ENCODE measurements at regions not wholly inside any gene's neighbourhood (a gene's known extent, or its start where the extent isn't known, plus 50 kb on each side); places are given as distances from the start of the nearest gene placed in this dataset.

- TF ChIP-seq, protein P1, sequence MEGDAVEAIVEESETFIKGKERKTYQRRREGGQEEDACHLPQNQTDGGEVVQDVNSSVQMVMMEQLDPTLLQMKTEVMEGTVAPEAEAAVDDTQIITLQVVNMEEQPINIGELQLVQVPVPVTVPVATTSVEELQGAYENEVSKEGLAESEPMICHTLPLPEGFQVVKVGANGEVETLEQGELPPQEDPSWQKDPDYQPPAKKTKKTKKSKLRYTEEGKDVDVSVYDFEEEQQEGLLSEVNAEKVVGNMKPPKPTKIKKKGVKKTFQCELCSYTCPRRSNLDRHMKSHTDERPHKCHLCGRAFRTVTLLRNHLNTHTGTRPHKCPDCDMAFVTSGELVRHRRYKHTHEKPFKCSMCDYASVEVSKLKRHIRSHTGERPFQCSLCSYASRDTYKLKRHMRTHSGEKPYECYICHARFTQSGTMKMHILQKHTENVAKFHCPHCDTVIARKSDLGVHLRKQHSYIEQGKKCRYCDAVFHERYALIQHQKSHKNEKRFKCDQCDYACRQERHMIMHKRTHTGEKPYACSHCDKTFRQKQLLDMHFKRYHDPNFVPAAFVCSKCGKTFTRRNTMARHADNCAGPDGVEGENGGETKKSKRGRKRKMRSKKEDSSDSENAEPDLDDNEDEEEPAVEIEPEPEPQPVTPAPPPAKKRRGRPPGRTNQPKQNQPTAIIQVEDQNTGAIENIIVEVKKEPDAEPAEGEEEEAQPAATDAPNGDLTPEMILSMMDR (IDR thresholded peaks at IDR 0.05; ENCODE audit: low read length, missing control alignments) = no peak
- no peak for DNase-seq (ENCODE audit: low read depth)
These were observed 64.2 kb upstream of the SPTLC1 start for GRCh38 chr9:92179286-92180001.

GRCh38 chr9:92177591-92177990, 62.4 kb upstream of the SPTLC1 start:
- DNase-seq (ENCODE audit: low read depth) = no peak
- no peak overlapping the region for H3K4me3 ChIP-seq (replicated peaks; ENCODE audit: low read depth, low read length)
- TF ChIP-seq, protein P1 (IDR thresholded peaks at IDR 0.05; ENCODE audit: low read length, missing control alignments) = no peak

More at GRCh38 chr9:92179286-92180001, 64.2 kb upstream of the SPTLC1 start:
- no peak overlapping the region for H3K4me3 ChIP-seq (replicated peaks; ENCODE audit: low read depth, low read length)

- H3K4me3 ChIP-seq (replicated peaks; ENCODE audit: low read depth, low read length) = no peak overlapping the region
These were observed 61.6 kb upstream of the SPTLC1 start for GRCh38 chr9:92176800-92177185.

DNA sequence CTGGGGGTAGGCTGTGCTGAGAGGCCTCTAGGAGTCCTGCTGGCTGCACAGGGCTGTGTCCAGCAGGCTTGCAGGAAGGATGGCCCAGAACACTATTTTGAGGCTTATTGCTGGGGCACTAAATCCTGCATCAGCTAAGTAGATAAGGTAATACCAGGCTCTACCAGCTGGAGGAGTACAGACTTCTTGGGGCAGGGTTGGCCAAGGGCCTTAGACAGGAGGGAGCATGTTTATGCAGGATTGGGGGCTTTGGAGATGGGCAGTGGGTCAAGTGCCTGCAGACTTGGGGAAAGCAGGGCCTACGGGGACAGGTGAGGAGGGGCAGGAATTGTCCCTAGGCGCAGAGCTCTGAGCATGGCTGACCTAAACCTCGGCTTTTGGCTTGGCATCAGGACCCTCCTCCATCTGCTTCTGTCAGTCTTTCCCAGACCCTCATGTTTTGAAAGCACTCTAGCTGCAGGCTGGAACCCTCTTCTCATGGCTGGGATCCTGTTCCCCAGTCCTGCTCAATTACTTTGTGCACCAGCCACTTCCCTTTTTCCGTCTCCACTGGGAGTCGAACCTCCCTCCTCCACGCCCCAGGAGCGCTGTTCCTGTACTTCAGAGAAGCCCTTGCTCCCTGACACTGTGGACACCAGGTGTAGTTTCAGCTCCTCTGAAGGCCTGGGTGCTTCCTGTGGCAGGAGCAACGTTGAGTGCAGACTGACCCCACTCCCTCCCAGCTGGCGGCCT, 61.0 kb upstream of the SPTLC1 start:
- DNase-seq (ENCODE audit: low read depth) = peak; percentile 17
- TF ChIP-seq, protein P1 (IDR thresholded peaks at IDR 0.05; ENCODE audit: low read length, missing control alignments) = peak; percentile 38
- no peak overlapping the region for H3K4me3 ChIP-seq (replicated peaks; ENCODE audit: low read depth, low read length)

More at GRCh38 chr9:92176800-92177185, 61.6 kb upstream of the SPTLC1 start:
- no peak for DNase-seq (ENCODE audit: low read depth)
- TF ChIP-seq, protein P1 (IDR thresholded peaks at IDR 0.05; ENCODE audit: low read length, missing control alignments) = no peak

GRCh38 chr9:92175441-92175840, 60.2 kb upstream of the SPTLC1 start:
- no peak for DNase-seq (ENCODE audit: low read depth)
- TF ChIP-seq, protein P1 (IDR thresholded peaks at IDR 0.05; ENCODE audit: low read length, missing control alignments) = no peak
- H3K4me3 ChIP-seq (replicated peaks; ENCODE audit: low read depth, low read length) = no peak overlapping the region

- TF ChIP-seq, protein P1 (IDR thresholded peaks at IDR 0.05; ENCODE audit: low read length, missing control alignments) = no peak
- H3K4me3 ChIP-seq (replicated peaks; ENCODE audit: low read depth, low read length) = no peak overlapping the region
- no peak for DNase-seq (ENCODE audit: low read depth)
These were observed 58.1 kb upstream of the SPTLC1 start for GRCh38 chr9:92173318-92173717.

All from fibroblast of pulmonary artery (primary cell).